ENCODE measurements at regions not wholly inside any gene's neighbourhood (a gene's known extent, or its start where the extent isn't known, plus 50 kb on each side); places are given as distances from the start of the nearest gene placed in this dataset.
"Not testable (repeated sequence)": the region's sequence is repeated elsewhere in the genome, so short reads cannot be mapped to it uniquely, and the experiment has no call there.

DNA sequence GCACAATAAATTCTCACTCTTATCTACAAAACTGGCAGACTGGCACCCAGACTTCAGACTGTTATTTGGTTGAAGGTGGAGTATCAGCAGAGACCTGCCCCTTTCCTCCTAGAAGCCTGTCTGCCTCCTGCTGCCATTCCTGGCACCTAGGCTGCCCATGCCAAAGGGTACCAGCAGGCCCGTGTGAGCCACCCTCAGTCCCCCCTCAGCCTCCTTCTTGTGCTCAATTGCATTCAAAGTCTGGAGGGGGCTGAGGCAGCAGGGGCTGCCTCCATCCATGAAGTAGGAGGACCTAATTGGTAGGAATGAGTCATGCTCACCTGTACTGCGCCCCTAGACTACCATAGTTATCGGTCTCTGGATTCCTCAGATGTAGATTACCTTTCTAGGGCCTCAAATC, 440.9 kb upstream of the GRM3 start:
- no peak for DNase-seq

DNA sequence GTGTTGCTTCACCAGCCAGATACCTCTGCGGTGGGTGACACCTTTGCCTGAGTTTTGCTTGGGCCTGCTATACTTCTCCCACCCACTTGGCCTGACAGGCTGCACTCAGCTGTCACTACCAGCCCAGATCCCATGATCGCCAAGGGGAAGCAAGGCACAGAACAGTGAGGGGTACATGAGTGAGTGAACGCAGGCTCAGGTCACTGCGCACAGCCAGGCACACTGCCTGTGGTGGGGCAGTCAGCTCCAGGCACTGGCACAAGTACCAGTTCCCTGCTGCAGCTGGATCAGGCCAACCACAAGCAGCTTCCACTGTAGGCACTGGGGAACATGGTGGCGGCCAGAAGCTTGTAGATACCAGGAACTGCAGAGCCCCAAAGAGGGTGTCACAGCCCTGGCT, 441.9 kb upstream of the GRM3 start:
- DNase-seq, result no peak

DNA sequence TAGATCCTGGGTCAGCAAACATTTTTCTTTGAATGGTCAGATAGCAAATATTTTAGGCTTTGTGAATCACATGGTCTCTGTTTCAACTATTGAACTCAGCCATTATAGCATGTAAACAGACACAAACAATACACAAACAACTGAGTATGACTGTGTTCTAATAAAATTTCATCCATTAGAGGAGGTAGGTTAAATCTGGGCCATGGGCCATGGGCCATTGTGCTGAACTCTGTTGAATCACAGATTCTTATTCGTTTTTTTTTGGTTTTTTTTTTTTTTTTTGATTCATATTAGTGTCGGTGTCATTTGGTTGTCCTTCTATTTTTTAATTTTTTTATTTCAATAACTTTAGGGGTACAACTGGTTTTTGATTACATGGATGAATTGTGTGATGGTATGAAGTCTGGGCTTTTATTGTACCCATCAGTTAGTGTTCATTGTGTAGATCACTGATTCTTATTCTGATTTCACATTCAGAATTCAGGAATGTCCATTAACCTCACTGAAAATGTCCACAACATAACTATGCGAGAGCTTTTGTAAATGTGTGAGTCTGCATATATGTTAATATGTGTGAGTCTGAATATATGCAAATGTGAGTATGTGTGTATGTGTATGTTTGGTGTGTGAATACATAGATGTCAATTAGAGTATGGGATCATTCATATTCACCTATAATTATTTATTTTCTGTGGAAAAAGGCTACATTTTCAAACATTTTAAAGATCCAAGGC, 443.7 kb upstream of the GRM3 start:
- DNase-seq, result no peak

DNA sequence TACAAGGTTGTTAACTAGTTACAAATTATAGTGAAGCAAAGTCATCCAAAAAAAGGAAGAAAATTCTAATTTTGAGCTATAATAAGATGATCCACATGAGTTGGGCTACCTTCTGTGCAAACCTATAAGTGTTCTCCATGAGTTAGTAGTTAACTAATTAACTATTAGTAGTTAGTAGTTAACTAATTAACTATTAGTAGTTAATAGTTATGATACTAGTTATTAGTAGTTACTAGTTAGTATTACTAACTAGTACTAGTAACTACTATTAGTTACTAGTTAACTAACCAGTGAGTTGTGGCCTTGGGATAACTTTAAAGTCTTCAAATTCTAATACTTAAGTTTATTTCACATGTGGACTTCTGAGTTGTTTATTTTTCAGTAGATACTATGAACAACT, 453.4 kb upstream of the GRM3 start:
- DNase-seq, result no peak

DNA sequence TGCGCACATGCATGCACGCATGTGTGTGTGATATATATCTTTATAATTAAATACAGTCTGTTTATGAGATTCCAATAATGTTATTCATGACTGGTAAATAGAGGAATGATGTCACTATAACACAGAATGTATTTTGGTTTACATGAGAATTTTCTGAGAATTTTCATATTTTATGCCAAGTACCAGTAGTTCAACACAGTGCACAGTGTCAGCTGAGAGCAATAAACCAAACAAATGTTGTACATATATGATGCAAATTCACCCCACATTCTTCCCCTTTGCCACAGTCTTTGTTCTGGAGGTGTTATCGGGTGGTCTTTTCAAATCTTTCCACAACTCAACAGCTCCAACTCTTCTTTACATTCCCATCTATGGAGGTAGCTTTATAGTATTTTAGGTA, 462.2 kb upstream of the GRM3 start:
- DNase-seq, result no peak

- DNase-seq, result no peak
These were observed 478.9 kb upstream of the GRM3 start for GRCh38 chr7:86164827-86165226.

- DNase-seq, result no peak
These were observed 485.6 kb upstream of the GRM3 start for GRCh38 chr7:86158111-86158510.

- no peak for DNase-seq
These were observed 488.1 kb upstream of the GRM3 start for GRCh38 chr7:86155623-86156022.

GRCh38 chr7:86152926-86153325, 490.8 kb upstream of the GRM3 start:
- DNase-seq, result no peak

DNA sequence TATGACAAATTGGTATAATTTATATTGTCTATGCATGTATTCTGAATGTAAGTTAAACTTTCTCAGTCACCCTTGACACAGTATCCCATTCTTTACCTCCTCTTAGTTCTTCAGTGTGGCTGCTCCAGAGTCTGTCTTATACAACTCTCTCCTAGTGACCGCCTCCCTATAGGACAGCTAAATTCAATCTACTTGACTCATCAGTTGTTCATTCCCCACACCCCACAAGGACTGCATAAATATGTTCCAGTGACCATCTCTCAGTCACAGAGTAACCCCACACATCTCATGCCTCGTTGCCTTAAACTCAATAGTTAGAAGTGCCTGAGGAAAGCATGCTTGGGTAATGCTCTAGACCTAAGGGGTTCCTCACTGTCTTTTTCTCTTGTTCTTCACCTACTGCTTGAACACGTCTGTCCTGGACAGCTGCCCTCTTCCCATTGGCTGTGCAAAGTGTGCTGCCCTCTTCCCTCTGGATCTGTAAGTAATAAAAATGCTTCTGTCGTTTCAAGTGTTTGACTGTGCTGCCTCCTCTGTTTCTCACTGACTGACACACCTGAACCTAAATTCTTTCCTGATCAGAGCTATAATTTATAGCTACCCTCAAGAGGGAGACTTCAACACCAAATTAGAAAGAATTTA, 494.6 kb upstream of the GRM3 start:
- DNase-seq, result no peak

GRCh38 chr7:86148501-86148900, 495.2 kb upstream of the GRM3 start:
- no peak for DNase-seq

DNA sequence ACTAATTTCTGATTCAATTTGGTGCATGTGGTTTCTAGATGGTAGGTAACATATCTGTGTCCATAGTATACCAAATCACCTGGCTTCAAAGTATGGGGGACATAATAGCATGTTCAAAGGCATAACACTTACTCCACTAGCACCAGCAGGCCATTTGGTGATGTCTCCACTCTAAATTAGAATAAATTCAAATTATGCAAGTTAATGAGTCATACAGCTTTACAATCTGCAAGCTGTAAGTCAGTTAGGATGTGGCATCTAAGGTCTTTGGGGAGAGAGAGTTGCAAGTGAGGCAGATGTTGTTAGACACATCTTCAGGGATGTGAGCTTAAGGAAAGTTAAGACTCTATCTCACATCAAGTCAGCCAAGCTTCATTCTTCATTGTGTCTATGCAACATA, 506.4 kb upstream of the GRM3 start:
- DNase-seq, result no peak

- DNase-seq, result no peak
These were observed 513.4 kb upstream of the GRM3 start for GRCh38 chr7:86130268-86130667.

GRCh38 chr7:86123476-86123875, 520.2 kb upstream of the GRM3 start:
- DNase-seq, result no peak

DNA sequence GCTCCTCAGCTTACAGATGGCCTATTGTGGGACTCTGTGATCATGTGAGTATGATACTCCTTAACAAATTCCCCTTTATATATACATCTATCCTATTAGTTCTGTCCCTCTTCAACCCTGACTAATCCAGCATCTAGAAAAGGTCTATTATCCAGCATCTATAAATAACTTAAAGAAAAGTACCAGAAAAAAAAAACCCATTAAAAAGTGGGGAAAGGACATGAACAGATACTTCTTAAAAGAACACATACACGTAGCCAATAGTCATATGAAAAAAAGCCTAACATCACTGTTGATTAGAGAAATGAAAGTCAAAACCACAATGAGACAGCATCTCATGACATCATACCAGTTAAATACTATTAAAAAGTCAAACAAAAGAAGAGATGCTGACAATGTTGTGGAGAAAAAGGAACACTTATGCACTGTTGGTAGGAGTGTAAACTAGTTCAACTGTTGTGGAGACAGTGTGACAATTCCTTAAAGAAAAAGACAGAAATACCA, 549.5 kb upstream of the GRM3 start:
- no peak for DNase-seq

GRCh38 chr7:86091369-86091768, 552.3 kb upstream of the GRM3 start:
- no peak for DNase-seq

DNA sequence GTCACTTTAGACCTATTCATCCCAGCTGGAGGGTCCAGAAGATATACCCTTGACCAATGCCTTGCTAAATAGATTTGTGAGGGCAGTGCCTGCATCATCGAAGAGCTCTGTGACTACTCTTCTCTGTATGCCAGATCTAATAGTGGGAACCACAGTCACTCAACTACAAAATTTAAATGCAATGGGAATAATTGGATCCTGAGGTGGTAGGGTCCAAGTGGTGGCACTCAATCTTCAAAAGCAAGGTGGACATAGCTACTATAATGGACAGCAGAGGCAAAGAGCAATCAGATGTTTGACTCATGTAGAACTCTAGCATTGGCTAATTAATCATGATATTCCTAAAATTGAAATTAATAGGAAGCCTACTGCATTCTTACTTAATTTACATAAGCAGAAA, 554.3 kb upstream of the GRM3 start:
- DNase-seq, result no peak

DNA sequence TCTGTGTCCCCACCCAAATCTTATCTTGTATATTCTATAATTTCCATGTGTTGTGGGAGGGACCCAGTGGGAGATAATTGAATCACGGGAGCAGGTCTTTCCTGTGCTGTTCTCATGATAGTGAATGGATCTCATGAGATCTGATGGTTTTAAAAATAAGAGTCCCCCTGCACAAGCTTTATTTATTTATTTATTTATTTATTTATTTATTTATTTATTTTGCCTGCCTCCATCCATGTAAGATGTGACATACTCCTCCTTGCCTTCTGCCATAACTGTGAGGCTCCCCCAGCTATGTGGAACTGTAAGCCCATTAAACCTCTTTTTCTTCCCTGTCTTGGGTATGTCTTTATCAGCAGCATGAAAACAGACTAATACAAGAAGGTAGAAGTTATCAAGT, 579.1 kb upstream of the GRM3 start:
- DNase-seq, result not testable (repeated sequence)

- DNase-seq, result no peak
These were observed 585.1 kb upstream of the GRM3 start for GRCh38 chr7:86058649-86059048.

DNA sequence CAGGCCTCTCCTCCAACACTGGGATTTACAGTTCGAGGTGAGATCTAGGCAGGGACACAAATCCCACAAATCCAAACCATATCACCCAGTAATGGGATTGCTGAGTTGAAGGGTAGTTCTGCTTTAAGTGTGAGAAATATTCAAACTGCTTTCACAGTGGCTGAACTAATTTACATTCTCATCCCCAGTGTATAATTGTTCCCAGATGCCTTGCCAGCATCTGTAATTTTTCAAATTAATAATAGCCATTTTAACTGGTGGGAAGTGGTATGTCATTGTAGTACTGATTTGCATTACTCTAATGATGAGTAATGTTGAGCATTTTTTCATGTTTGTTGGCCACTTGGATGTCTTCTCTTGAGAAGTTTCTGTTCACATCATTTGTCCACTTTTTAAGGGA, 592.8 kb upstream of the GRM3 start:
- DNase-seq, result no peak

DNA sequence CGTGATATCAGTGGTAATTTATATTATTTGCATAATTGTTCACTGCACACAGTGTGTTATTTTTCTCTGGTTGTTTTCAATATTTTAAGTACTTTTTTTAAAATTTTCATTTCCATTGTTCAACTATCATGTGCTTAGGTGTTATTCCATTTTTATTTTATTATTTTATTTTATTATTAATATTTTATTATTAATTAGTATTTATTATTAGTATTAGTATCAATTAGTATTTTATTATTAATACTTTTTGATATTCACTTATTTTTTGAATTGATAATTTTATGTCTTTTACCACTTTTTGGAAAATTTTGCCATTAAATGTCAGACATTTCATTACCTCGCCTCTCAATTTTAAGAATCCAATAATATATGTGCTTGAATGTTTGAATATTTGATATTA, 593.8 kb upstream of the GRM3 start:
- DNase-seq, result no peak

- DNase-seq, result not testable (repeated sequence)
These were observed 598.5 kb upstream of the GRM3 start for GRCh38 chr7:86045197-86045596.

- DNase-seq, result no peak
These were observed 617.9 kb upstream of the GRM3 start for GRCh38 chr7:86025807-86026206.

- DNase-seq, result no peak
These were observed 630.0 kb upstream of the GRM3 start for GRCh38 chr7:86013662-86014061.
